ENCODE measurements at regions not wholly inside any gene's neighbourhood (a gene's known extent, or its start where the extent isn't known, plus 50 kb on each side); places are given as distances from the start of the nearest gene placed in this dataset.
A peak's percentile ranks its signal among the peaks of the same experiment; 100 is the strongest.

GRCh38 chr1:94612525-94613204, 71.1 kb upstream of the F3 start:
- DNase-seq (ENCODE audit: low read depth) = no peak
- no peak for FAIRE-seq
- Histone ChIP-seq H3K36me3 (ENCODE audit: control insufficient read depth, insufficient read depth, low read length) (no peaks in the 10 kb centered on the region), H3K4me3 (ENCODE audit: low read depth, low read length) (no peak overlapping the region), H3K27me3 (ENCODE audit: control insufficient read depth, insufficient read depth, low read length) (no peaks in the 10 kb centered on the region)
- TF ChIP-seq CTCF (IDR thresholded peaks at IDR 0.05; ENCODE audit: insufficient read depth, low read length, severe bottlenecking) = no peak

GRCh38 chr1:94611681-94612475, 70.3 kb upstream of the F3 start:
- Histone ChIP-seq H3K36me3 (ENCODE audit: control insufficient read depth, insufficient read depth, low read length) (no peaks in the 10 kb centered on the region), H3K27me3 (ENCODE audit: control insufficient read depth, insufficient read depth, low read length) (no peaks in the 10 kb centered on the region), H3K4me3 (ENCODE audit: low read depth, low read length) (no peak overlapping the region)
- no peak for FAIRE-seq
- peak; percentile 45 for DNase-seq (ENCODE audit: low read depth)
- no peak for TF ChIP-seq CTCF (IDR thresholded peaks at IDR 0.05; ENCODE audit: insufficient read depth, low read length, severe bottlenecking)

- TF ChIP-seq CTCF (IDR thresholded peaks at IDR 0.05; ENCODE audit: insufficient read depth, low read length, severe bottlenecking) = no peak
- DNase-seq (ENCODE audit: low read depth) (peak; percentile 82), FAIRE-seq (no peak)
- Histone ChIP-seq H3K36me3 (ENCODE audit: control insufficient read depth, insufficient read depth, low read length) (no peaks in the 10 kb centered on the region), H3K4me3 (ENCODE audit: low read depth, low read length) (no peak overlapping the region), H3K27me3 (ENCODE audit: control insufficient read depth, insufficient read depth, low read length) (no peaks in the 10 kb centered on the region)
Observed at GRCh38 chr1:94609619-94610018, 68.1 kb upstream of the F3 start.

- H3K36me3 ChIP-seq (ENCODE audit: control insufficient read depth, insufficient read depth, low read length) = no peaks in the 10 kb centered on the region
- DNase-seq (ENCODE audit: low read depth) = no peak
- no peak for TF ChIP-seq CTCF (IDR thresholded peaks at IDR 0.05; ENCODE audit: insufficient read depth, low read length, severe bottlenecking)
- peak; percentile 23 for FAIRE-seq
- no peaks in the 10 kb centered on the region for H3K27me3 ChIP-seq (ENCODE audit: control insufficient read depth, insufficient read depth, low read length)
- H3K4me3 ChIP-seq (ENCODE audit: low read depth, low read length) = no peak overlapping the region
Observed at GRCh38 chr1:94608852-94609530, 67.4 kb upstream of the F3 start.

GRCh38 chr1:94608142-94608851, 66.7 kb upstream of the F3 start:
- DNase-seq (ENCODE audit: low read depth) = peak; percentile 72
- TF ChIP-seq CTCF (IDR thresholded peaks at IDR 0.05; ENCODE audit: insufficient read depth, low read length, severe bottlenecking) = no peak
- Histone ChIP-seq H3K36me3 (ENCODE audit: control insufficient read depth, insufficient read depth, low read length) (no peaks in the 10 kb centered on the region), H3K4me3 (ENCODE audit: low read depth, low read length) (no peak overlapping the region), H3K27me3 (ENCODE audit: control insufficient read depth, insufficient read depth, low read length) (no peaks in the 10 kb centered on the region)
- peak; percentile 55 for FAIRE-seq

Measured in bronchial epithelial cell (primary cell).